Peyer's patch (tissue), 4 donors: ENCODE measurements at regions not wholly inside any gene's neighbourhood (a gene's known extent, or its start where the extent isn't known, plus 50 kb on each side); places are given as distances from the start of the nearest gene placed in this dataset.

Experiments used
- POLR2A ChIP-seq, 2 donors: fragments of 450-650 bp; IDR thresholded peaks; one replicate each; pipeline ENCODE4 v1.5.1; 2017; ENCODE audit warnings: antibody characterized with exemption in 2 of 2, mild to moderate bottlenecking in 2 of 2, moderate library complexity in 2 of 2
- TF ChIP-seq, protein P1 (sequence below), 6 experiments: fragments of 450-650 bp in 4 of 6; fragments of 200-600 bp in 2 of 6; sonication (generic) in 1 of 6; IDR thresholded peaks; one replicate each; pipeline ENCODE4 v1.5.1; 2017 to 2019; ENCODE audit warnings: antibody characterized with exemption in 6 of 6, mild to moderate bottlenecking in 3 of 6, moderate library complexity in 1 of 6

DNA sequence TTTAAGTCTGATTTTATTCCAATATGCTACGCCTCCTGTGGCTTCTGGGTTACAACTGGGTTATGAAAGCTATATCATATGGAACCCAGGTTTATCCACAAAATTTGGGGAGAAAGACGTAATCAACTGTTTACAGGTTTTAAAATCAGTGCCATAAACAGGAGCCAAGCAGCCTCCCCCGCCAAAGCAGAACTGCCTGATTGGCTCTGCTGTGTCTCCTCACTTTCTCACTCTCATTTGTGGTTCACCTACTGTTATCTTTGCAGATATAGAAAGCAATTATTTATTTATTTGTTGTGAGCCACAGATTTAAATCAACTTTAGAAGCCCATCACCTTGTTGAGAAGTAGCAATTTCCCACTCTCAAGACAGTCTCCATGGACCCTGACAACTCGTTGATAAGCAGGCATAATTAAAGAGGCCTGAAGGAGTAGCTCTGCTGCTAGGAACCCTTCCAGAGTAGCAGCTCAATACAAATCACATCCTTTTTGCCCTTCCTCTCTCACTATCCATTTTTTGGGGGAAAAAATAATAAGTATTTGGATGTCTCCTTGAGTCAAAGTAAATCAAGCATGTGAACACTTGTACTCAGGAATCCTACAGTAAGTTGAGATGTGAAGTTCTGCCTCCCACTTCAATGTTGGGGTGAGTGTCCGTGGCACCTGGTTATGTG, 191.0 kb upstream of the CCDC150 start:
- TF ChIP-seq, protein P1, sequence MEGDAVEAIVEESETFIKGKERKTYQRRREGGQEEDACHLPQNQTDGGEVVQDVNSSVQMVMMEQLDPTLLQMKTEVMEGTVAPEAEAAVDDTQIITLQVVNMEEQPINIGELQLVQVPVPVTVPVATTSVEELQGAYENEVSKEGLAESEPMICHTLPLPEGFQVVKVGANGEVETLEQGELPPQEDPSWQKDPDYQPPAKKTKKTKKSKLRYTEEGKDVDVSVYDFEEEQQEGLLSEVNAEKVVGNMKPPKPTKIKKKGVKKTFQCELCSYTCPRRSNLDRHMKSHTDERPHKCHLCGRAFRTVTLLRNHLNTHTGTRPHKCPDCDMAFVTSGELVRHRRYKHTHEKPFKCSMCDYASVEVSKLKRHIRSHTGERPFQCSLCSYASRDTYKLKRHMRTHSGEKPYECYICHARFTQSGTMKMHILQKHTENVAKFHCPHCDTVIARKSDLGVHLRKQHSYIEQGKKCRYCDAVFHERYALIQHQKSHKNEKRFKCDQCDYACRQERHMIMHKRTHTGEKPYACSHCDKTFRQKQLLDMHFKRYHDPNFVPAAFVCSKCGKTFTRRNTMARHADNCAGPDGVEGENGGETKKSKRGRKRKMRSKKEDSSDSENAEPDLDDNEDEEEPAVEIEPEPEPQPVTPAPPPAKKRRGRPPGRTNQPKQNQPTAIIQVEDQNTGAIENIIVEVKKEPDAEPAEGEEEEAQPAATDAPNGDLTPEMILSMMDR (IDR thresholded peaks at IDR 0.05) = no peak
- TF ChIP-seq POLR2A (IDR thresholded peaks at IDR 0.05) = no peak
